ENCODE measurements at regions not wholly inside any gene's neighbourhood (a gene's known extent, or its start where the extent isn't known, plus 50 kb on each side); places are given as distances from the start of the nearest gene placed in this dataset.
"Not testable (repeated sequence)": the region's sequence is repeated elsewhere in the genome, so short reads cannot be mapped to it uniquely, and the experiment has no call there.

DNA sequence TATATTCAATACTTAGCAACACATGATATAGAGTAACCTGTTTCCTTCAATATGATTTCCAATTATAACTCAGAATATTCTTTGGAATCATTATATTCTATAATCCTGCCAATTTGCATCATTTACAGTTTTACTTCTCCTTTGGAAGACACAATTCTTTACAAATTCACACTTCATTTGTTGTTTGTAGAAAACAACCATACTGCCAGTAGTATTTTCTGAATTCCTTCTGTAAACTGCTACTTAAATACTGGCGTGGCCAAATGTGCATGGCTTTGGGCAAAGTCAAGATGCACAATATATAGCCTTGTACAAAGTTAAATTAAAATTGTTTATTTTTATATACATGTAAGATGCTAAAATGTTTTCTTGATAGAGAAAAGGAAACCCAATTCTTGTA lies 687.1 kb upstream of the NEGR1 start:
- no peak for DNase-seq (ENCODE audit: low read depth)
- TF ChIP-seq, protein P1, sequence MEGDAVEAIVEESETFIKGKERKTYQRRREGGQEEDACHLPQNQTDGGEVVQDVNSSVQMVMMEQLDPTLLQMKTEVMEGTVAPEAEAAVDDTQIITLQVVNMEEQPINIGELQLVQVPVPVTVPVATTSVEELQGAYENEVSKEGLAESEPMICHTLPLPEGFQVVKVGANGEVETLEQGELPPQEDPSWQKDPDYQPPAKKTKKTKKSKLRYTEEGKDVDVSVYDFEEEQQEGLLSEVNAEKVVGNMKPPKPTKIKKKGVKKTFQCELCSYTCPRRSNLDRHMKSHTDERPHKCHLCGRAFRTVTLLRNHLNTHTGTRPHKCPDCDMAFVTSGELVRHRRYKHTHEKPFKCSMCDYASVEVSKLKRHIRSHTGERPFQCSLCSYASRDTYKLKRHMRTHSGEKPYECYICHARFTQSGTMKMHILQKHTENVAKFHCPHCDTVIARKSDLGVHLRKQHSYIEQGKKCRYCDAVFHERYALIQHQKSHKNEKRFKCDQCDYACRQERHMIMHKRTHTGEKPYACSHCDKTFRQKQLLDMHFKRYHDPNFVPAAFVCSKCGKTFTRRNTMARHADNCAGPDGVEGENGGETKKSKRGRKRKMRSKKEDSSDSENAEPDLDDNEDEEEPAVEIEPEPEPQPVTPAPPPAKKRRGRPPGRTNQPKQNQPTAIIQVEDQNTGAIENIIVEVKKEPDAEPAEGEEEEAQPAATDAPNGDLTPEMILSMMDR (IDR thresholded peaks at IDR 0.05; ENCODE audit: insufficient read depth, low read depth, low read length, missing control alignments) = no peak
- no peak overlapping the region for H3K4me3 ChIP-seq (ENCODE audit: low read depth, low read length)

DNA sequence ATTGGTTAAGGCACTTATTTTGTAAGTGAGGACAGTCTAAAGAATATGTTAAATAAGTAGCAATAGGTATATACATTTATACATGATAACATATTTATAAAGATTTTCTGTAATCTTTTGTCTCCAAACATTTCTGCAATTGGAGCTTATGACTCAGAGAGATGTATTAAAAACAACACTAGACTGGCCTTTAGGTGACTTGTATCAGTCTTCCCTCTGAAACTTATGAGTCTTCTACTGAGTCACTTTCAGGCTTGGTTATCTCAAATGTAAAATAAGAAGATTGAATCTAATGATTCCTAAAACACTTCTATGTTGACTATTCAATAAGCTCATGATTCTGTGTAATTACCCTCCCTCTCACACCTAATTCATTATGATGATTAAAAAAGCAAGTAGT lies 672.6 kb upstream of the NEGR1 start:
- TF ChIP-seq, protein P1 (IDR thresholded peaks at IDR 0.05; ENCODE audit: insufficient read depth, low read depth, low read length, missing control alignments) = no peak
- no peak overlapping the region for H3K4me3 ChIP-seq (ENCODE audit: low read depth, low read length)
- no peak for DNase-seq (ENCODE audit: low read depth)

DNA sequence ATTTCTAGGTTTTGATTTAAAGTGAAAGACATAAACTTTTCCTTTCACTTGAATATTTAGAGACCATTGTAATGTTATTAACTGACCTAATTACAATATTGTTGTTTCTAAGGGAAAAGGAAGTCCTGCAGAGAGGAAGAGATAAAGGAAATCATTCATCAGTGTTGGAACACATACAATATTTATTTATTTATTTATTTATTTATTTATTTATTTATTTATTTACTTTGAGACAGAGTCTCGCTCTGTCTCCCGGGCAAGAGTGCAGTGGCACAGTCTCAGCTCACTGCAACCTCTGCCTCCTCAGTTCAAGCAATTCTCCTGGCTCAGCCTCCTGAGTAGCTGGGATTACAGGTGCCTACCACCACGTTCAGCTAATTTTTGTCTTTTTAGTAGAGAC lies 668.6 kb upstream of the NEGR1 start:
- H3K4me3 ChIP-seq (ENCODE audit: low read depth, low read length); DNase-seq (ENCODE audit: low read depth): not testable (repeated sequence)

DNA sequence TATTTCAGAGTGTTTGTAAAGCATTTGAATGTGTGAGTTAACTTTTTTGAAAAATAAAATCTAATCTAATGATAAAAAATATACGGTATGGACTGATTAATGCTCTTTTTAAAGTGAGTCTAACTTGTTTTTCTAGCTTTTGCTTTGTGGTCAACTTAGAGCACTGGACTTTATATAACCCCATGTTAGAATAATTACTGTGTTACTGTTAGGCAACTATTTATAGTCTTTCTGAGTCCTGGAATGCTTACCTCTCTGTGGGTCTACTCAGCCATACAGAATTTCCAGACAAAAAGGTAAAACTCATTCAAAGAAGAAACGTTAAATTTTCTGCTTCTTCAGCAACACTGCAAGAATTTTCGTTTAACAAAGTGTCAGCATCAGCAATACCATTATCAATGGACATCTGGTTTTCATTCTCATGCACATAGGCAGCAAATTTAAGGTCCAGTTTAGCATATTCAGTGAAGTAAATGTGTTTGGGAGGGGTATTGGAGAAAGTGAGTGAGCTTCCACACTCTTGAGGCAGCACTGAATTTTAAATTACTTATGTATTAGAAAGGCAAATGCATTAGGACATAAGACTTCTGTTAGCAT lies 664.7 kb upstream of the NEGR1 start:
- no peak overlapping the region for H3K4me3 ChIP-seq (ENCODE audit: low read depth, low read length)

DNA sequence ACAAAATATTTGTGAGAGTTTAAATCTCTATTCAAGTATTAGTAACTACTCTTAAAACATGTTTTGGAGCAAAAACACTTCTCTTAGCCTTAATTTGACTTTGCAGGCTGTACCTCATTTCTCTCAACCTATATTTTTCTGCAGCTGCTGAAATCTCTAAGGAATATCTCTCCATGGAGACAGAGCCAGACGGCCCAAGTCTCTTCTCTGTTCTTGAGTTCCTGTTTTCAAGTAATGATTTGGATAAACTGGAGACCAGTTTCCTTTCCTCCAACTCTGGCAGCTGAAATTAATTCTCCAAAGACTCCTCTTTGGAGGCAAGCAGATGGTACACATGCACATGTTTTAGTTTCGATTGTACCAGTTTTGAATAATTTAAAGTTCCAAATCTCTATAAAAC lies 659.7 kb upstream of the NEGR1 start:
- H3K4me3 ChIP-seq (ENCODE audit: low read depth, low read length) = no peak overlapping the region
- DNase-seq (ENCODE audit: low read depth) = no peak
- TF ChIP-seq, protein P1 (IDR thresholded peaks at IDR 0.05; ENCODE audit: insufficient read depth, low read depth, low read length, missing control alignments) = no peak

More for the DNA sequence above, 664.7 kb upstream of the NEGR1 start:
- TF ChIP-seq, protein P1 (IDR thresholded peaks at IDR 0.05; ENCODE audit: insufficient read depth, low read depth, low read length, missing control alignments) = no peak
- DNase-seq (ENCODE audit: low read depth) = no peak

DNA sequence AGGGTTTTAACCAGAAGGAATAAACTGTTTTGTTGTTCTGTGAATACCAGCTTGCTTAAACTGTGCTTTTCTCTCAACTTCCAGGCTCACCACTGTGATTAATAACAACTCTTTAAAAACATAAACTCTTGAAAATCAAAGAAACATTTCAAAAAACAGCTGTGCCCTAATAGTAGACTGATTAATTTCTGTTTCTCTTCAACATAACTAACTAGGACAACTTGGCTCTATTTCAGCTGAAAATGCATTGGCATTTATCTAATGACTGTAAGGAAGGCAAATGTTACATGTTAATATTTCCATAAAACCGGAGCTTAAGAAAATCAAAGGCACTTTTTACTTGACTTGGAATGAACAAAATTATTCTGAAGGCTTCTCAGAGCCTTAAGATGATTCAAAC lies 656.1 kb upstream of the NEGR1 start:
- H3K4me3 ChIP-seq (ENCODE audit: low read depth, low read length) = no peak overlapping the region
- DNase-seq (ENCODE audit: low read depth) = no peak
- TF ChIP-seq, protein P1 (IDR thresholded peaks at IDR 0.05; ENCODE audit: insufficient read depth, low read depth, low read length, missing control alignments) = no peak

DNA sequence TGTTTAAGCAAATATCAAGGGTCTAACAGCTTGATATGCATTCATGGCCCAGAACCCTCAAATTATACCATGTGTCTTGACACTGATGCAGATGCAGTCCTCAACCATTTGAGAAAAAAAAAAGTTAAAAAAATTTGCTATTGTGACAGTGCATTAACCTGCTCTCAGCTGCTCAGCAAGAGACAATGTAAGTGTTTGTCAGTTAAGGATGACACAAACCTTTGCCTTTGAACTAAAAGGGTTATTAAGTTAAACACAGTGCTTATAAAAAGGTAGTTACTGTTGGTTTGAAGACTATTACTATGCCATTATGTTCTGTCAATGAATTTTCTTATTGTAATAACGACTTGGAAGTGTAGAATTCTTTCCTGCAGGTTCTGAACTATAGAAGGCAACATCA lies 655.6 kb upstream of the NEGR1 start:
- TF ChIP-seq, protein P1 (IDR thresholded peaks at IDR 0.05; ENCODE audit: insufficient read depth, low read depth, low read length, missing control alignments) = no peak
- DNase-seq (ENCODE audit: low read depth) = no peak
- no peak overlapping the region for H3K4me3 ChIP-seq (ENCODE audit: low read depth, low read length)
